NCI-H526 (cell line): ENCODE measurements at regions not wholly inside any gene's neighbourhood (a gene's known extent, or its start where the extent isn't known, plus 50 kb on each side); places are given as distances from the start of the nearest gene placed in this dataset.

Experiments
- DNase-seq, 2 experiments: peaks; one replicate each; lab custom pipeline; 2025; lab: John Stamatoyannopoulos, UW

DNA sequence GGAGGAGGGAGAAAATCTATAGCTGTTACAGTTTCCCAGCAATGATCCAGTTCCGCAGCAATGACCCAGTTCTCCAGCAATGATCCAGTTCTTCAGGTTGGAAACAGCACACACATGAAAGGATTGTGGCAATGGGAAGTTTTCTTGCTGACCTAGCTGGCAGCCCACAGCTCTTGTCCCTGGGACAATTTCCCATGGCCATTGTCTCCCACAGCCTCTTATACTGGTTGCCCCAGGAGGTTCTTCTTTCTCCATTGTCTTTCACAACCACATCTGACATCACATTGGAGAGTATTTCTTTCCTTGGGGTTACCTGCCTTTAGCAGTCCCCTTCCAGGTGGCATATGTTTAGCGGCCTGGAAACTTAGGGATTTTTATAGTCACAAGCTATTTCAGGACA, 209.8 kb upstream of the PLEKHG7 start:
- DNase-seq, result no peak

DNA sequence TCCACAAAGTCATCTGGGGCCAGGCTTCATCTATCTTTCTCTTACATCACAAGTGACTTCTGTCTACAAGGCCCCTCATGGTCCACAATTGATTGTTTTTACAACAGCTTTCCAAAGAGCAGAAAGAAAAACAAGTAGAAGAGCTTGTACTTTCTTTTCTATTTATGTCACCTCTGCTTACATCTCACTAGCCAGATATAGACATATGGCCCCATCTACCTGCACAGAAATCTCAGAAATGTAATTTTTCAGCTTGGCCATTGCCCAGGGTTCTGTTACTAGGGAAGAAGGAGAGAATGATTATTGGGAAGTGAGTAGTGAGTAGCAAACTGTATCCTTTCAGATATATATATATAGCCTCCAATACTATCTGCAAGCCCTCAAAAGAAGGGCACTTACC, 210.5 kb upstream of the PLEKHG7 start:
- no peak for DNase-seq

DNA sequence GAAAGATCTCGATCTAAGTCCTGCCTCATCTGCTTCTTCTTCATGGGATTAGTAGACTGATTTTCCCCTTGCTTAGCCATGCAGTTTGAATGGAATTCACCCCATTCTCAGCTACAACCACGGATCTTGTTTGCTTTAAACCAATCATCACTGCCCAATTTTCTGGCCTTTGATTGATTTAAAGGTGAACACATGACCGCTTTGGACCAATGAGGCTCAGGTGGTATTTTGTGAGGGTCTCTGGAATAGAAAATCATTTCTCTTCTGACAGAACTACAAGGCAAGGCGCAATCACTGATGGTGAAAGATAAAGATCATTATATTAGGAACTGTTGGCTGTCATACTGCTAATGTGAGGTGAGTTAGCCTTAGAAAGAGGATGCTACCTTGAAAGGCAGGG, 213.0 kb upstream of the PLEKHG7 start:
- no peak for DNase-seq

DNA sequence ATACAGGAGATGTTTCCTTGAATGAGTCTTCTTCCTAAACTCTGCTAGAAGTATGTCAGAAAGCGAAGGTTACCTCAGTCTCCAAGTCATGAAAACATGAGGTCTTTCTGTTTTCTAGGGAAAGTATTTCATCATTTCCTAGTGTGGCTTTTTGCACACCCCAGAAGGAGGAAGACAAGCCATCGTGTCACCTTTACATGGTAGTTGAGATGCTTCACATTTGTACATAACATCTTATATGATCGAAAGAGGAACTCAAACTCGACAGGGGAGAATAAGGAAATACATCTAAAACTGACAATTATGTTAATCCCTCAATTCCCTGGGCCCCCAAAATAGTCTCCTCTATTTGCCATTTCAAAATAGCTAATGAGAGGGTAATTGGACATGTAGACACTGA, 214.1 kb upstream of the PLEKHG7 start:
- no peak for DNase-seq

DNA sequence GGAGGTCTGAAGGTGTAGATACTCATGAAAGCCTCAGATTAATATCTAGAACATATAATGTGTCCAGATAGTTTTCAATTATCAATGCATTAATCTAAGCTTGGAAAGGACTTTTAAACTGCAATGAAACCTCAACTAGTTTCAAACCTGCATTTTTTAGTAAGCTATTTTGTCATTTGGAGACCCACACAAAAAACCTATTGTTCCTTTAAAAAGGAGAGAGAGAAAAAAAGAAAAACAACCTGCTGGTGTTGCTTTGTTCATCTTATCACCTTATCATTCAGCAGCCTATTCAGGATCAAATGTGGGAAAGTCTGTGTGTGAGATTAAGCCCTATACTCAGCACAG, 215.7 kb upstream of the PLEKHG7 start:
- DNase-seq, result no peak

DNA sequence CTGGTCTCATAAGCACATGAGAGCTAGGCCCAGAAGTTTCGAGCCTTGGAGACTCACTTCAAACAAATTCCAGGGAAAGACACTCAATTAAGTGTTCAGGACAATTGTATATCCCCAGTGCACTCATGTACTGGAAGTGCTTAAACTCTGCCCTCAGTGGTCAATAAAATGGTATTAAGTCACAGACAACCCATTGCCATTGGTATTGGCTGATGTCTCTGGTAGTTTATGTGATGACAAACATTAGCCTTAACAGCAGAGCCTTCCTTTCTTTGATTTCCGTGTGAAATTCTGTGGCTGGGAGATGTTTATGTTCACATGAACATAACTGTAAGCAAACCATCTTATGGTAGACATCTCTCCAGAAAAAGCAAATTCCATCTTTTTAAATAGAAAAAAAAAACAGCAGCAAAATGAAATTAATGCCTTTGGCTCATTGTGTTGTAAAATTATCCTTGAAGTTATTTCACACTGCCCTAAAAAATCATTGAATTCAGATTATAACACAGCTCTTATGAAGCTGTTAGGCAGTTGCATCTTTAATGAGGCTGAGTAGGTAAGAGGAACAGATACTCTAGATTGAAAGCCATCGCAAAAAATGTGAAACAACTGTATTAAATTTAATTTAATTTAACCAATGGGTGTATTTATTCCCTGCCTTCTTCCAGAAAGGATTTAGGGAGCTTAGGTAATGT, 216.2 kb upstream of the PLEKHG7 start:
- no peak for DNase-seq

DNA sequence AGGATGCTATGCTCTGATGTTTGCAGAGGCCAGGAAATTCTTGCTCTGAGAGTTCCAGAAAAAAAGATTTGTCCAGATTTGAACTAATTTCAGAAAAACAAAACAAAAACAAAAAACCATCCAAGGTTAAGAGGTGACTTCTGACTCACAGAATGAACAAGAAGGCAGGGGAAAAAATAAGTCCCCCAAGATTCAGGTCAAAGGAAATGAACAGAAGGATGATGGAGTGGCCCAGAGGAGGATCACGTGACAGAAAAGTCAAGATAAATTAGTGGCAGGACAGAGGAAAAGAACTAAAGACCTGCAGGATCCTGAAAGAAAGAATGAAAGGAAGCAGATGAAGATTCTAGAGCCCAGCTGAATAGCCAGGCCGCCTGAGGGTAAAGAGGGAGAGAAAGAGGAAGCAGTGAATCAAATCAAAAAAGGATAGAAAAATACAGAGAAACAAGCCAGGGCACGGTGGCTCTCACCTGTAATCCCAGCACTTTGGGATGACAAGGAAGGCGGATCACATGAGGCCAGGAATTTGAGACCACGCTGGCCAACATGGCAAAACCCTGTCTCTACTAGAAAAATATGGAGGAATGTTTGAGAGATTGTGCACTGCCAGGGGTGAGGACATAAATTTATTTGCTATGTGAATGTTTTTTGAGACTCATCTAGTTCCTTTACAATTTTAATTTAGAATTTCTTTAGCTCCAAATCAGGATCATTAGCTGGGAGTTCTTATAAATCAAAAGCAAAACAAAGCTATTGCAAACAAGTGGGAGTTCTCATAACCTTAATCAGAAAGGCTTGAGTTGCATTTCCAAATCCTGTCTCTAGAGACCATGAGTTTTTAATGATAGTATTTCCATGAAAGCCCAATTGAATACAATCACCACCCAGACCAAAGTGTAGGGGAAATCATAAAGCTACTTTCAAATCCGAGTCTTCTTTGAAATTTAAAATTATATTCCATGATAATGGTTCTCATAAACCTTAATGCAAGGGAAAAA, 217.1 kb upstream of the PLEKHG7 start:
- no peak for DNase-seq

DNA sequence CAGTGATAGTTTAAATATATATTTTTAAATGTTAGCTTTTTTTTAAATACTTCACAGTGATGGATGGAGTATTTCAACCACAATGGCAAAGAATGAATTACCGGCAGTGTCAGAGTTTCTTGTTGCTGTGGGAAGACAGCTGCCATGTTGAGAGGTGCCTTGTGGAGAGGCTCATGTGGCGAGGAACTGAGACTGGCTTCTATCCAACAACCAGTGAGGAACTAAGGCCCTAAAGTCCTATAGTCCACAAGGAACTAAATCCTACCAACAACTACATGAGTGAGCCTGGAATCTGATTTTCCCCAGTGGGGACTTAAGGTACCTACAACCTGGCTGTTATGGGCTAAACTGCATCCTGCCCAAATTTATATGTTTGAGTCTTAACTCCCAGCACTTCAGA, 220.2 kb upstream of the PLEKHG7 start:
- no peak for DNase-seq

DNA sequence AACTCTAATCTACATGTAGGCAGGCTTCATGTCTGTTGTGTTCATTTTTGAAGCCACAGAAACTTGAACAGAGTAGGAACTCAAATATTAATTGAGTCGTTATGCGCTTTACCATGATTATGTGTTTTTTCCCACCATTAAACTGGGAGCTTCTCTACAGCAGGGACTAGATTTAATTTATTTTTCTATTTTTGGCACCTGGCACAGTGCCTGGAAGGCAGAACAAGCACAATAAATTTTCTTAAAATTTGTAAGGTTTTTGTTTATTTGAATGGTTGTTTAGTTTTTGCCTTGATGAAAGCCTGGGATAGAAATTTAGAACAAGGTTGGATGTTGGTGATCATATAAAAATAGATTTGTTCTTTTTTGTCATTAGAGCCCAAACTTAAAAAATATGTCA, 221.7 kb upstream of the PLEKHG7 start:
- DNase-seq, result no peak

DNA sequence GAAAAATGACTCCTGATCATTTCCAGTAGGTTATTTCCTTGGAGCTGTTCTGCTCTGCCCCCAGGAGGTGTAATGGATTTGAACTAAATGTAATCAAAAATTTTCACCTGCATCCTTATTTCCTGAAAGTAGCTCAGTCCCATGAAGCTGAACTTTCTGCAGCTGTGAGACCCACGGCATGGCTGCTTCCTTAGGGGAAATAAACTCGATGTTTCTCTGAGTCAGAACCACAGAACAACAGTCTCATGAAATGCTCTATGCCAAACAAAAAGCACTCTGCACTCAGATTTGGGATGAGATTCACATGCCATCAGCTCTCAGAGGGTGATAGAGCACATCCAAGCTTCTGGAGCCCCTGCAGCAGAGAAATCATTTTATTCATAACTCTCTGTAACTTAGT, 224.1 kb upstream of the PLEKHG7 start:
- DNase-seq, result no peak

DNA sequence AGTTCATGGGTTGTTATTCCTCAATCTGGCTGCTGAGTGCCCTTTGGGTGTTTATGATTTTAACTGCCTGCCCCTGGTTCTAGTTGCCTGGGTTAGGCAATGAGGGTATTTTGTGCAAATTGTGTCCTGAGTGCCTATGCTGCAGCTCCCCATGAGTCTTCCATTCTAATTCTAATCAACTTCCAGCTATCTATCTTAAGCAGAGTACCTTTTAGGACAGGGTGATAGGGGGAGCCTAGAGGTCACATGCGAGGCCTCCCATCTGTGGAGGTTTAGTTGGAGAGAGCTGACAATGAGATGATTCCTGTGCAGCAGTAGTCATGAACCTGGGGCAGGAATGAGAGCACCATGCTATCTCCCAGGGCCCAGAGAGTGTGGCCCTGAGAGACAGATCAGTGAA, 225.9 kb upstream of the PLEKHG7 start:
- no peak for DNase-seq

DNA sequence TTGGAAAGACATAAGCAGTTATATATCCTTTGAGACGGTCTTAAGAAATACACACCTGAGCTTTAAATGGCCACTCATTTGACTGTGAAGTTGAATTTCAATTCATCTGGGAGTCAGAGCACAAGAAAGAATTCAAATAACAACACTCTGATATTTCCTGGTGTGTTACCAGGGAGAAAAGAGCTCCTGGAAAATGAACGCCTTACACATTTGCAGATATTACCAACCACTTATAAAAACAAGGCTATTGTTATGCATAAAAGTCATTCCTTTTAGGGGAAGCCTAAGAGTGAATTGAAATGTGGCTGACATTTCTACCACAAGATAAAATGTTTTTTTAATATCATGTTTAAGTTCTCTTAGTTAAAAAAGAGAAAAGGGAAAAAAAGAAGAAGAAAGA, 229.2 kb upstream of the PLEKHG7 start:
- DNase-seq, result no peak

DNA sequence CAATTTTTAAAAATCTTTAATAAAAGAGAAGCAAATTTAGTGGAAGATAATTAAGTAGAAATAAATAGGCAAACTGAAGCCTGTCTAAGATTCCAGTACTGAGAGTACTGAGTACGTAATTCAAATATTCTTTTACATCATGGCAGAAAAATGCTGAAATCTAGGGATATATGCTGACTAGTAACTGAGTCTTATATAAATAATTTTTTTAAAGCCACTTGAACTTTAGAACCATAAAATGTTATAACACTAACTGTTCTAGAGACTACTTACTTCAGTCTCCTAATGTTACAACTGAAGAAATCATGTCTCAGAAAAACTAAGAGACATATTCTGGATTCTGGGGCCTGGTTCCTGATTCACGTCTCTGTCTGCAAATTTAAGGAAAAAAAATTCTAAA, 230.6 kb upstream of the PLEKHG7 start:
- DNase-seq, result no peak

DNA sequence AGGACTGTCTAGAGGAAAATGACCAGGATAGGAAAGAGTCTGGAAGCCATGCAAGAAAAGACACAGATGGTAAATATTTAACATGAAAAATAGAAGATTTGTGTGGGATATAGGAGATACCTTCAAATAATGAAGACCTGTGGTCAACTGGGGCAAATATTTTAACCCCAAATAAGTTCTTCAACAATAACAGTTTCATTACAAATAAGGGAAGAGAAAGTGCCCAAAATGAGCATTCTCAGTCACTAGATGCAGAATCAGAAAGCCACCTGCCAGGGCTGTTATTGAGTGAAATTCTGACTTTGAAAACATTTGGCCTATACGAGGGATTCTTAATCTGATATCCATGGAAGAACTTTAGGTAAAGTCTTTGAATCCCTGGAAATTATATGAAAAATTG, 231.2 kb upstream of the PLEKHG7 start:
- DNase-seq, result no peak

DNA sequence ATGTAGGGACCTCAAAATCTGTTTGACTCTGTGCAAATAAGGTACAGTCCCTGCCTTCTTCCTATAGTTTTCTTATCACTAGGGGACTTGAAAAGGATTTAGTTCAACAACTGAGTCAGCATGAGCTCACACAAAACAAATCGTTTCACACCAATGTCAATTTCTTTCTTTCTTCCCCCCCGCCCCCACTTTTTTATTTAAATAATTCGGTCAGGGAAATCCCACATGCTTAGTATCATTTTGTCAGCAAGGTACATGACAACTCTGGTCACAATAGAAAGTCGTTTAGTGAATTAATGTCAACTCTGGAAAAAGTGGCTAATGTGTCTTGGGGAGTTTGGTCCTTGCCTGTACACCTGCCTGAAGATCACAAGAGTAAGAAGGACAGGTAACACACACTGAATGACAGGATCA, 232.2 kb upstream of the PLEKHG7 start:
- no peak for DNase-seq

DNA sequence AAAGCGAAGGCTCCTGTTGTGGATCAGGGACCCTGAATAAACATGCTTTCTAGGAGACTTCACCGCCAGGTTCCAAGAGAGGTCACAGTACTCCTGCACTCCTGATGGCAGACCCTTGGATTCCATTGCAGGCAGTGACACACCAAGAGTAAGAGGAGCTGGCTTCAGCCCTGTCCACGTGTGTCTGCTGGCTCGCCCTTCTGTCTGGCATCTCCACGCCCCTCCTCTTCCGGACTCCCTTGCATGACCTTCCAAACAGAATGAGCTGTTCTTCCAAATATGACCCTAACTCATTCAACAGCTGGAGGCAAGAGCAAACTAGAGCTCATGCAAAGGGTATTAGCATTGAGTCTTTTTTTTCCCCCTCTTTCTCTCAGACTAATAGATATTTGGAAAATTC, 233.0 kb upstream of the PLEKHG7 start:
- DNase-seq, result no peak

DNA sequence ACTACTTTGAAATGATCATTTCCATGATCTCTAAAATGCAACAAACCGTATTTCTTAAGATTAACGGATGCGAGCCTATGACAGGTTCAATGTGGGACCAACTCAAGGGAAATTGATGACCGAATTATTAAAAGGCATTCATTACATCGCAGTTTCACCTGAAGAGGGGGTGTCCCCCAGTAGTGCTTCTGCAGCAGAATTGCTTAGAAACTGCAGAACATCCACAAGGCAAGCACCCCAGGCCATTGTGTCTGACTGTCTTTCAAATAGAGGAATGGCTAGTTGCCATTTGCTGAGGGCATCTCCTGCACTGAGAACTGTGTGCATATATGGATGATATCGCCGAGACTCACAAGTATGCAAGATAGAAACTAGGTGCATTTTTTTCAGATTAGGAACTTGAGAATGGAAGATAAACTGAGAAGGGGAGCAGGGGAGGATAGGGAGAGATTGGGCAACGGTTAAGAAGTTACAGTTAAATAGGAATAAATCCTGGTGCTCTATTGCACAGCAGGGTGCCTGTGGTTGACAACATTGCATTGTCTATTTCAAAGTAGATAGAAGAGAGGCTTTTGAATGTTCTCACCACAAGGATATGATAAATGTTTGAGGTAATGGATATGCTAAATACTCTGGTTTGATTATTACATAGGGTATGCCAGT, 234.3 kb upstream of the PLEKHG7 start:
- no peak for DNase-seq

DNA sequence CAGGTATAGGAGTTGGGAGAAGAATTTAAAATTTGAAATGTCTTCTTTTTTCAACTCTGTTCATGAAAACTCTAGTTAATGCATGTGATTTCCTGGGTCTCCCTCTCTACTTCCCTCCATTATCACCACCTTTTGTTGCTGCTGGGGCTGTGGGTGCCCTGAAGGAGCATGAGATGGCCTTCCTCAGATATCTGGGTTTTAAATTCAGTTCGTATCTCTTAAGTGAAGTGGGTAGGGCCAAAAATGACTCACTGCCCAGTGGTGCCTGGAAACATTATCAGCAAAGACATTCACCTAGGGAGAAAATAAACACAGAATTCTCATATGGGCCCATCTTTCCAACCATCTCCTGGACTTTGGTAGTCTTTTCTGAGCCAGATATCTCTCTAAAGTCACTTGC, 234.9 kb upstream of the PLEKHG7 start:
- no peak for DNase-seq

DNA sequence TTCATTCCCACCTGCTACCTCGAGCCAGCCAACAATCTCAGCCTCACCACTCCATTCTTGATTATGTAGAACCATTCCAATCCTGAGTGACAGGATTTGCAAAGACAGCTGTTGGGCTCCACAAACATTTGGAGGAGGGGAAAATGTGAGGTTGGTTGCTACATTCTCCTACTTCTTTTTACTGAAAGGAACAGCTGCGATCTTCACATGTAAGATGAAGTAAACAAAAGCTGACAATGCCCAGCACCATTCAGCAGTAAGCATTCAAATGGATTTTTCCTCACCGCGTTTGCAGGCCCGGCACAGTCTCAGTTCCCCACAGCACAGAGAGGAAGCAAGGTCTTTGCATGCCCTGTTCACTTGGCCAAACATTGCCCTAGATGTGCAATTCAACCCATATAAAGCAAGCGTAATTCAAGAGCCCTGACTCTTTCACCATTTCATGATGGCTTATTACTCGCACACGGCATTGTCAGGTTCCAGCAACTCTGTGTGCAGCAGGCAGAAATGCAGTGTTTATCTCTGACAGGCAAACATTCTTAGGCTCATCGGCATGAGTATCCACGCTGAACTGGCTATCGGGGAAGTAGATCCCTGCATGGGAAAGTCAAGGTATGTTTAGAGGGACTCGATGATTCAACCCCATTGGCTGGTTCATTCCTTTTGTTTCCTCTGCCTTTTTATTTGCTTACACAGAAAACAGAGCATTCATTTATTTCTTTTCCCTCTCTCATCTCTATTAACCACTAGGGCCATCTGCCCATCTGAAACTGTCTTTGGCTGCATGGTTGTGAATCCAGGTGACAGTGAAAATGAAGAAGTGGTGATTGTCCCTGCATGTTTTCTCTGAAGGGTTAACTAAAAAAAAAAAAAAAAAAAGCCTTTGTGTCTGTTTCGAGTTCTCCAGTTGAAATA, 236.1 kb upstream of the PLEKHG7 start:
- DNase-seq, result peak in 1 of 2 experiments; percentile 8

DNA sequence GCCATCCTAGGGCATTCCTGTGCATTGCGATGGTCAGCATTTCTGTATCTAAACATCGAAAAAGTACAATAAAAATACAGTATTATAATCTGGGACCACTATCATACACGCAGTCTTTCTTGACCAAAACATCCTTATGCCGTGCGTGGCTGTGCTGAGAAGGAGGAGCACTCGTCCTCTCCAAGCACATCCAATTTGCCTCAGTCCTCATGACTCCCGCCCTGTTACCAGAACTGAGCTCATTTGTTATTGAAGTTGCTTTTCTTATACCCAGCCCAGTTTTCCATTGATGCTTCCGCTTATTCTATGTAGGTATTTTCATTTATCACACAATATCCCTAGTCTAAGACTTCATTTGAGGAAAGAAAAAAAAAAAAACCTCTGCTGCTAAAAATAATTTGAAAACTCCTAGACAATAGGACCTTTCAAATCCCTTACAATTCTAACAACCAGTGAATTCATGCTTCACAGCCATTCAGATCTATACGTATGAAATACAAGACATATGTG, 236.9 kb upstream of the PLEKHG7 start:
- DNase-seq, result no peak

DNA sequence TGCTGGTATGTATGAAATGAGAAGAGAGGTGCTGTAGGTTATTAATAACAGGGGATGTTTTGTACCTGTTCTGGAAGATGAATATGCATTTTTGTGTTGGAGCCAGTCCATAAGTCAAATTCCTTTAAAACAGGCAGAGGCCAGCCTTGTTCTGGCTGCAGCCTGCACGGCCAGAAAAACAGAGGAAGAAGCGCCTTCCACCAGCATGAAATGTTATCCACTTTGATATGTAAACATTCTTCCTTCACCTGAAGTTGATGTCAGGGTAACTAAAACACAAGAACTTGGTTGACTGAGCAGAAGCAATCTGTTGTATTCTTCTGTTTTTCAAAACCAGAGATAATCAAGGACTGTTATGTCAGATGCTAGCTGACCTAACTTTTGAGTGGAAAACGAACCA, 237.9 kb upstream of the PLEKHG7 start:
- DNase-seq, result no peak

DNA sequence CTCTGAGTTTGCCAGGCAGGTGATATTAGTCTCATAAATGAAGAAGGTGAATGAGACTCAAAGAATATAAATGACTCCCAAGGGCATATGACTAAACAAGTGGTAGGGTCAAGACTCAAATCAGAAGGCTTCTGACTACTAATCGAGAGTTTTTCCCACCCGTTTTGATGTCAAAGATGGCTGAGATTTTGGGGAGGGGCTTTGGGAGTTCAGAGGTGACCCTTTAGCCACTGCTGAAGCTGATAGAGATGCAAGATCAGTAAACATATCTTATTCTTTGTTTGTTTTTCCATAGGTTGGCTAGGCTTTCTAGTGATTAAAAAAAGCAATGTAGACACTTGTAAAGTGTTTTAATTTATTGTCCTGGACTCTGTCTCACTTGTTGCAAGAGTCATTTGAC, 239.6 kb upstream of the PLEKHG7 start:
- DNase-seq, result no peak
